HG02885 (cell line): ENCODE measurements at regions not wholly inside any gene's neighbourhood (a gene's known extent, or its start where the extent isn't known, plus 50 kb on each side); places are given as distances from the start of the nearest gene placed in this dataset.
"Not testable (repeated sequence)": the region's sequence is repeated elsewhere in the genome, so short reads cannot be mapped to it uniquely, and the experiment has no call there.

Experiments used
- ATAC-seq: cut with Tn5 transposase; IDR thresholded peaks from one replicate; pipeline ENCODE4 v1.9.1; 2021; ENCODE audit warnings: mild to moderate bottlenecking; ENCODE audit not compliant: unreplicated experiment, poor library complexity

- no peak for ATAC-seq
Measured at GRCh38 chr13:53260594-53260993, 232.0 kb downstream of the OLFM4 start.

GRCh38 chr13:53264751-53265385 is 236.3 kb downstream of the OLFM4 start:
- no peak for ATAC-seq

GRCh38 chr13:53266757-53267156 is 238.1 kb downstream of the OLFM4 start:
- ATAC-seq = no peak

- no peak for ATAC-seq
Measured at GRCh38 chr13:53269634-53270033, 241.0 kb downstream of the OLFM4 start.

- ATAC-seq = no peak
Measured at GRCh38 chr13:53272873-53273272, 244.3 kb downstream of the OLFM4 start.

- no peak for ATAC-seq
Measured at GRCh38 chr13:53276265-53276664, 247.7 kb downstream of the OLFM4 start.

- no peak for ATAC-seq
Measured at GRCh38 chr13:53281677-53282076, 253.1 kb downstream of the OLFM4 start.

- ATAC-seq = no peak
Measured at GRCh38 chr13:53285896-53286430, 257.4 kb downstream of the OLFM4 start.

GRCh38 chr13:53298396-53298795 is 269.8 kb downstream of the OLFM4 start:
- ATAC-seq = no peak

GRCh38 chr13:53301449-53301848 is 272.8 kb downstream of the OLFM4 start:
- ATAC-seq = no peak

GRCh38 chr13:53305419-53305818 is 276.8 kb downstream of the OLFM4 start:
- not testable (repeated sequence) for ATAC-seq

- no peak for ATAC-seq
Measured at GRCh38 chr13:53310786-53311185, 282.2 kb downstream of the OLFM4 start.

- no peak for ATAC-seq
Measured at GRCh38 chr13:53311561-53311960, 282.9 kb downstream of the OLFM4 start.

GRCh38 chr13:53321296-53321801 is 292.7 kb downstream of the OLFM4 start:
- no peak for ATAC-seq

GRCh38 chr13:53324656-53325055 is 296.0 kb downstream of the OLFM4 start:
- no peak for ATAC-seq

- ATAC-seq = no peak
Measured at GRCh38 chr13:53326716-53327115, 298.1 kb downstream of the OLFM4 start.

GRCh38 chr13:53327680-53328315 is 299.2 kb downstream of the OLFM4 start:
- no peak for ATAC-seq

GRCh38 chr13:53336441-53337160 is 308.0 kb downstream of the OLFM4 start:
- no peak for ATAC-seq

- no peak for ATAC-seq
Measured at GRCh38 chr13:53338760-53339159, 310.1 kb downstream of the OLFM4 start.

- ATAC-seq = no peak
Measured at GRCh38 chr13:53340505-53341143, 312.0 kb downstream of the OLFM4 start.

GRCh38 chr13:53341144-53341510 is 312.5 kb downstream of the OLFM4 start:
- no peak for ATAC-seq
